ENCODE measurements at regions not wholly inside any gene's neighbourhood (a gene's known extent, or its start where the extent isn't known, plus 50 kb on each side); places are given as distances from the start of the nearest gene placed in this dataset.

- Histone ChIP-seq H3K9ac (ENCODE audit: low read depth, low read length) (no peak overlapping the region), H3K9me3 (replicated peaks; ENCODE audit: low read length) (no peaks in the 10 kb centered on the region), H3K36me3 (ENCODE audit: insufficient read depth, low read length) (no peaks in the 10 kb centered on the region), H3K4me1 (ENCODE audit: control insufficient read depth, insufficient read depth, low read length) (peaks cover 5% of the 10 kb centered on the region), H3K27me3 (ENCODE audit: control insufficient read depth, insufficient read depth, low read length) (peaks cover 61% of the 10 kb centered on the region), H3K4me2 (ENCODE audit: low read length) (no peak overlapping the region), H3K4me3 (ENCODE audit: low read length) (no peak overlapping the region)
These were observed 79.0 kb downstream of the RPLP1 start for GRCh38 chr15:69531665-69532027.

DNA sequence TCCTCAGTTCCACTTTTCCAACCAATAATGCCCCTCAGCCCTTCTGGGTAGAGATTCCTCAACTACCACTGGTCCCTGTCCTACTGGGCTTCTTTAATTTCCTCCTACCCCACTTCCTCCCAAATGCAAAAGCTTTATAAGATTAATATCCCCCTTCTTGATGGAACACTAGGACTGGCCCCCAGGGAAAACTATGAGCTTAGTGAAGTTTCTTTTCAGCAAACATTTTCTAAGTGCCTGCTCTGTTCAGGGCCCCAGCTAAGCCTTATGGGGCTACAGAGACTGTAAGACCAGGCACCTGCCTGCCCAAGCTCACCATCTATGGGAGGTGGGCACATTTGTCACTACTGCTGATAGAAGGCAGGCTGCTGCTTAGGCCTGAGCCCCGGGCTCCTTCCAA lies 79.4 kb downstream of the RPLP1 start:
- Histone ChIP-seq H3K4me2 (ENCODE audit: low read length) (no peak overlapping the region), H3K9me3 (replicated peaks; ENCODE audit: low read length) (no peaks in the 10 kb centered on the region), H3K9ac (ENCODE audit: low read depth, low read length) (no peak overlapping the region), H3K27me3 (ENCODE audit: control insufficient read depth, insufficient read depth, low read length) (peaks cover 60% of the 10 kb centered on the region), H3K4me1 (ENCODE audit: control insufficient read depth, insufficient read depth, low read length) (peaks cover 5% of the 10 kb centered on the region), H3K4me3 (ENCODE audit: low read length) (no peak overlapping the region), H3K36me3 (ENCODE audit: insufficient read depth, low read length) (no peaks in the 10 kb centered on the region)

DNA sequence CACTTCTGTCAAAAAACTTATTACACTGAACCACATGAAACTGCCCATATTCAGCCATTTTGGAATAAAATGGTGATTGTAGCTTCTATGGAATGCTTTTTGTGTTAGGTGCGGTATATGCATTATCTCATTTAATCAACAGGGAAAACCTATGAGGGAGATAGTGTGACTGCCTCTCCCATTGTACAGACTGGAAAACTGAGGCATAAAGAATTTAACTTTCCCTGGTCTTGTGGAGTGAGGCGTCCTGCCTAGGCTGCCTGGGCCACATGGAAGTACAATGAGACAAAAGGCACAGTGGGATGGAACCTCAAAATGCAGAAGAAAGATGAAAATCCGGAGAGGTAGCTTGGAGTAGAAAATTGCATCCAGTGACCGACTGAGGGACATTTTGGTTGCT lies 80.2 kb downstream of the RPLP1 start:
- Histone ChIP-seq H3K4me1 (ENCODE audit: control insufficient read depth, insufficient read depth, low read length) (peaks cover 5% of the 10 kb centered on the region), H3K4me3 (ENCODE audit: low read length) (no peak overlapping the region)

DNA sequence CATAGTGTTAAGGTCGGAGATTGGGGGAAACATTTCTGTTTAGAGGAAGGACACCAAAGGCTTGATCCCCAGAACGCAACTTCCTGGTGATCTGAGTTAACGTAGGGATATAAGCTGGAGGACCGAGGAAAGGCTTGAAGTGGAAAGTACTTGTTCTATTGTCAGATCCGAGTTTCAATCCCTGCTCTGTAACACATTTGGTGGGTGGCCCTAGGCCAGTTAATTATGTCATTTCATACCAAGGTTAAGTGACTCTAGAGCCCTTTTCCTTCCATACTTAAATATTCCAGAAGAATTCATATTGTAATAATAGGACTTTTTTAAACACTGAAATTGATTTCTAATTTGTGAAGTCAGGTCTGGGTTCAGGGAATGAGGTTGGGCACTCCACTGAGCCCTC lies 80.9 kb downstream of the RPLP1 start:
- peaks cover 56% of the 10 kb centered on the region for H3K27me3 ChIP-seq (ENCODE audit: control insufficient read depth, insufficient read depth, low read length)
- H3K4me1 ChIP-seq (ENCODE audit: control insufficient read depth, insufficient read depth, low read length) = peaks cover 5% of the 10 kb centered on the region
- H3K4me2 ChIP-seq (ENCODE audit: low read length) = no peak overlapping the region
- no peaks in the 10 kb centered on the region for H3K9me3 ChIP-seq (replicated peaks; ENCODE audit: low read length)
- no peaks in the 10 kb centered on the region for H3K36me3 ChIP-seq (ENCODE audit: insufficient read depth, low read length)
- H3K4me3 ChIP-seq (ENCODE audit: low read length) = no peak overlapping the region
- H3K9ac ChIP-seq (ENCODE audit: low read depth, low read length) = no peak overlapping the region

More for the DNA sequence above, 80.2 kb downstream of the RPLP1 start:
- H3K36me3 ChIP-seq (ENCODE audit: insufficient read depth, low read length) = no peaks in the 10 kb centered on the region
- H3K4me2 ChIP-seq (ENCODE audit: low read length) = no peak overlapping the region
- H3K9me3 ChIP-seq (replicated peaks; ENCODE audit: low read length) = no peaks in the 10 kb centered on the region
- peaks cover 56% of the 10 kb centered on the region for H3K27me3 ChIP-seq (ENCODE audit: control insufficient read depth, insufficient read depth, low read length)
- no peak overlapping the region for H3K9ac ChIP-seq (ENCODE audit: low read depth, low read length)

GRCh38 chr15:69535101-69535638 lies 82.6 kb downstream of the RPLP1 start:
- Histone ChIP-seq H3K4me2 (ENCODE audit: low read length) (no peak overlapping the region), H3K9ac (ENCODE audit: low read depth, low read length) (no peak overlapping the region), H3K9me3 (replicated peaks; ENCODE audit: low read length) (no peaks in the 10 kb centered on the region), H3K4me1 (ENCODE audit: control insufficient read depth, insufficient read depth, low read length) (peaks cover 7% of the 10 kb centered on the region), H3K36me3 (ENCODE audit: insufficient read depth, low read length) (no peaks in the 10 kb centered on the region), H3K4me3 (ENCODE audit: low read length) (no peak overlapping the region), H3K27me3 (ENCODE audit: control insufficient read depth, insufficient read depth, low read length) (peaks cover 55% of the 10 kb centered on the region)

DNA sequence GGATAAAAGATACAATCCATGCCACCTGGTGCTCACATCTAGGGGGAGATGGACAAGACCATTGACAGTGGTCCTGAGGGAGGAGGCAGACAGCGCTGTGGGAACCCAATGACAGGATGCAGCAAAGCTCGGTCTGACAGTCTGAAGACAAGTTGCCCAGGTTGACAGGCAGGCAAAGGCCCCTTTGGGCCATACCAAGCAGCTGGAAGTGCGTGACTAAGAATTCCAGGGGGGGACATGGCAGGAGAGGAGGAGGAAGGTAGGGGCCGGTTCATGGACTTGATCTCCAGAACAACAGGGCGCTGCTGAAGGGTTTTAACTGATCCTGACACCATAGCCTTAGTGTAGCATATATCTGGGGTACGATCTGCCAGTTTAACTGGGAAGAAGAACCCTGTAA lies 83.4 kb downstream of the RPLP1 start:
- no peaks in the 10 kb centered on the region for H3K9me3 ChIP-seq (replicated peaks; ENCODE audit: low read length)
- H3K27me3 ChIP-seq (ENCODE audit: control insufficient read depth, insufficient read depth, low read length) = peaks cover 56% of the 10 kb centered on the region
- peaks cover 9% of the 10 kb centered on the region for H3K4me1 ChIP-seq (ENCODE audit: control insufficient read depth, insufficient read depth, low read length)
- no peak overlapping the region for H3K4me3 ChIP-seq (ENCODE audit: low read length)
- no peak overlapping the region for H3K4me2 ChIP-seq (ENCODE audit: low read length)
- H3K9ac ChIP-seq (ENCODE audit: low read depth, low read length) = no peak overlapping the region
- no peaks in the 10 kb centered on the region for H3K36me3 ChIP-seq (ENCODE audit: insufficient read depth, low read length)

- no peaks in the 10 kb centered on the region for H3K36me3 ChIP-seq (ENCODE audit: insufficient read depth, low read length)
- peaks cover 54% of the 10 kb centered on the region for H3K27me3 ChIP-seq (ENCODE audit: control insufficient read depth, insufficient read depth, low read length)
- no peak overlapping the region for H3K4me3 ChIP-seq (ENCODE audit: low read length)
- H3K4me2 ChIP-seq (ENCODE audit: low read length) = no peak overlapping the region
- peaks cover 9% of the 10 kb centered on the region for H3K4me1 ChIP-seq (ENCODE audit: control insufficient read depth, insufficient read depth, low read length)
- H3K9me3 ChIP-seq (replicated peaks; ENCODE audit: low read length) = no peaks in the 10 kb centered on the region
- no peak overlapping the region for H3K9ac ChIP-seq (ENCODE audit: low read depth, low read length)
These were observed 84.3 kb downstream of the RPLP1 start for GRCh38 chr15:69536726-69537512.

DNA sequence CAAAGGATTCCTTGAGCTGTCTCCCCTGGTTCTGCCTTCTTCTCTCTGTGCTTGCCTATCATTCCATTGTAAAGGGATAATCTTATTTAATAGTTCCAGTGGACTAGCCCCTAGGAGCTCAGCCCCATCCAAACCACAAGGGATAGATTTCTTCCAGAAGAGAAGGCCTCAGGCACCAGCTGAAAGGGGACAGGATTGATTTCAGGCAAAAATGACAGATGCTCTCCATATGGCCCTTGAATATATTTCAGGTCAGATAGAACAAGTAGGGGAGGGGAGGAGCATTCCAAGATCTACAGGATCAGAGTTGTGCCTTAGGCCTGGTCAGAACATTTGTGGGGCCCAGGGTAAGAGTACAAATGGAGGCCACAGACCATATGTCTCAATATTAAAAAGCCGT lies 85.3 kb downstream of the RPLP1 start:
- Histone ChIP-seq H3K9ac (ENCODE audit: low read depth, low read length) (no peak overlapping the region), H3K36me3 (ENCODE audit: insufficient read depth, low read length) (no peaks in the 10 kb centered on the region), H3K4me1 (ENCODE audit: control insufficient read depth, insufficient read depth, low read length) (peaks cover 9% of the 10 kb centered on the region), H3K4me2 (ENCODE audit: low read length) (no peak overlapping the region), H3K4me3 (ENCODE audit: low read length) (no peak overlapping the region), H3K27me3 (ENCODE audit: control insufficient read depth, insufficient read depth, low read length) (peaks cover 54% of the 10 kb centered on the region), H3K9me3 (replicated peaks; ENCODE audit: low read length) (no peaks in the 10 kb centered on the region)

GRCh38 chr15:69538379-69538778 lies 85.8 kb downstream of the RPLP1 start:
- Histone ChIP-seq H3K27me3 (ENCODE audit: control insufficient read depth, insufficient read depth, low read length) (peaks cover 51% of the 10 kb centered on the region), H3K9ac (ENCODE audit: low read depth, low read length) (no peak overlapping the region), H3K9me3 (replicated peaks; ENCODE audit: low read length) (no peaks in the 10 kb centered on the region), H3K4me3 (ENCODE audit: low read length) (no peak overlapping the region), H3K4me2 (ENCODE audit: low read length) (no peak overlapping the region), H3K36me3 (ENCODE audit: insufficient read depth, low read length) (no peaks in the 10 kb centered on the region), H3K4me1 (ENCODE audit: control insufficient read depth, insufficient read depth, low read length) (peaks cover 9% of the 10 kb centered on the region)

- peaks cover 9% of the 10 kb centered on the region for H3K4me1 ChIP-seq (ENCODE audit: control insufficient read depth, insufficient read depth, low read length)
These were observed 86.7 kb downstream of the RPLP1 start for GRCh38 chr15:69539345-69539744.

GRCh38 chr15:69540622-69541021 lies 88.0 kb downstream of the RPLP1 start:
- Histone ChIP-seq H3K36me3 (ENCODE audit: insufficient read depth, low read length) (no peaks in the 10 kb centered on the region), H3K4me2 (ENCODE audit: low read length) (no peak overlapping the region), H3K27me3 (ENCODE audit: control insufficient read depth, insufficient read depth, low read length) (peaks cover 64% of the 10 kb centered on the region), H3K9ac (ENCODE audit: low read depth, low read length) (no peak overlapping the region), H3K4me3 (ENCODE audit: low read length) (no peak overlapping the region), H3K9me3 (replicated peaks; ENCODE audit: low read length) (no peaks in the 10 kb centered on the region), H3K4me1 (ENCODE audit: control insufficient read depth, insufficient read depth, low read length) (peaks cover 3% of the 10 kb centered on the region)

More at GRCh38 chr15:69539345-69539744, 86.7 kb downstream of the RPLP1 start:
- Histone ChIP-seq H3K4me2 (ENCODE audit: low read length) (no peak overlapping the region), H3K27me3 (ENCODE audit: control insufficient read depth, insufficient read depth, low read length) (peaks cover 56% of the 10 kb centered on the region), H3K36me3 (ENCODE audit: insufficient read depth, low read length) (no peaks in the 10 kb centered on the region), H3K9ac (ENCODE audit: low read depth, low read length) (no peak overlapping the region), H3K4me3 (ENCODE audit: low read length) (no peak overlapping the region), H3K9me3 (replicated peaks; ENCODE audit: low read length) (no peaks in the 10 kb centered on the region)

DNA sequence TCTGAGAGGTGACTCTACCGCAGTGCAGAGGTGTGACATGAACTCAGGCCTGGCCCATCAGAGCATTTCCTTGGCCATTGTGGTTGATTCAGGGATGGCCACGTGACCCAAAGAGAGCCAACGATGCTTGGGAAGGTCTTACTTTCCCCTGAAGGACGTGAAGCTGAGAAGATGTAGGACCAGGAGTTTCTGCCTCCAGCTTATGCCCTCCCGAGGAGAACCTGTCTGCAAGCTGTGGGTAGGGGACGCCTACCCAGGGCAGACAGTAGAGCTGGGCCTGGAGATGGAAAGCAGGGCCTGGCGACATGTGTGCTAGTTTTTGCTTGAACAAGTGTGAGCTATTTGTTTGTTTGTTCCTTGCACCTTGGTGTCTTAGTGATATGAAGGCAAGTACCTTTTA lies 89.4 kb downstream of the RPLP1 start:
- Histone ChIP-seq H3K27me3 (ENCODE audit: control insufficient read depth, insufficient read depth, low read length) (peaks cover 64% of the 10 kb centered on the region), H3K9me3 (replicated peaks; ENCODE audit: low read length) (no peaks in the 10 kb centered on the region), H3K9ac (ENCODE audit: low read depth, low read length) (no peak overlapping the region), H3K4me3 (ENCODE audit: low read length) (no peak overlapping the region), H3K4me2 (ENCODE audit: low read length) (no peak overlapping the region), H3K36me3 (ENCODE audit: insufficient read depth, low read length) (no peaks in the 10 kb centered on the region), H3K4me1 (ENCODE audit: control insufficient read depth, insufficient read depth, low read length) (peaks cover 3% of the 10 kb centered on the region)
